Stimulated activated CD4-positive, alpha-beta T cell treated with anti-CD3 and anti-CD28 coated beads, Interleukin-1b, Interleukin-23, amount 100 ng/mL, for 1 hour (primary cell): ENCODE measurements at regions not wholly inside any gene's neighbourhood (a gene's known extent, or its start where the extent isn't known, plus 50 kb on each side); places are given as distances from the start of the nearest gene placed in this dataset.

ENCODE experiments used
- DNase-seq, 2 donors: peaks; one replicate each; pipeline ENCODE4 v3.0.0-alpha.2; 2020; ENCODE audit warnings: low read depth in 2 of 2

DNA sequence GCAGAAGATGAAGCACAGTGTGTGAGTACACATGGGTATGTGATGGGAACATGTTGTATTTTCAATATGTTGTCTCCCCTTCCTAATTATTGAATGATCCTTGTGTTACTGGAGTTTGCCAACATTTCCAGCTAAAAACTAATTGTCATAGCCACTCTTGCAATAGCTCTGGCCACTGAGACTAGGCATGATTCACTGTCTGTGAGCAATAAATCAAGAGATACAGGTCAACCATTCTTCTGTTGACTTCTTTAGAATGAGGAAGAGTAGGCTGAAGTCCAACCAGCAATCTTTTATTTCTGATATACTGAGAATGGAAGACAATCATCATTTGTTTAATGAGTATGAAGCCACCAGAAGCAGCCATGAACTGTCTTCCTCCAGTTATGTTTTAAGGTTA, 413.9 kb downstream of the SLITRK5 start:
- no peak for DNase-seq

DNA sequence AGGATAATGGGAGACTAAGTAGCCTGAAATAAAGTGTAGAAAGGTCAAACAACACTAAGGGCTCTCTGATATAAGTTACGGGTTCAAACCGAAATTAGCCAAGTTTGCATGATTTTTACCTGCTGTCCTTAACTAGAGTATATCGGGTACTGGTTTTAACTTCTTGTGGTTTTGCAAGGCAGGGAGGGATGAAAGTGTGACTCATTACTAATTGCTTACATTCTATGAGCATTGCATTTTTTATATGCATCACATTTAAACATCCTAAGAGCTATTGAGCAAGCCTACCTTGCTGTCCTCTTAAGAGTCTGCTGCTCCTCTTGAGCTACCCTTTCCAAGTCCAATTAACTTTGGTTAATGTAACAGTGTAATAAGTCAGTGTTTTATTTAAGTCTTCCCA, 415.4 kb downstream of the SLITRK5 start:
- no peak for DNase-seq

GRCh38 chr13:88097541-88097940, 426.4 kb downstream of the SLITRK5 start:
- no peak for DNase-seq

GRCh38 chr13:88103824-88104223, 432.7 kb downstream of the SLITRK5 start:
- no peak for DNase-seq

- no peak for DNase-seq
These were observed 433.4 kb downstream of the SLITRK5 start for GRCh38 chr13:88104576-88104975.

GRCh38 chr13:88107570-88107969, 436.4 kb downstream of the SLITRK5 start:
- DNase-seq = no peak

GRCh38 chr13:88112526-88112925, 441.4 kb downstream of the SLITRK5 start:
- DNase-seq = no peak

- no peak for DNase-seq
These were observed 444.8 kb downstream of the SLITRK5 start for GRCh38 chr13:88115976-88116375.

GRCh38 chr13:88118952-88119351, 447.8 kb downstream of the SLITRK5 start:
- DNase-seq = no peak

GRCh38 chr13:88124142-88124541, 453.0 kb downstream of the SLITRK5 start:
- DNase-seq = no peak

DNA sequence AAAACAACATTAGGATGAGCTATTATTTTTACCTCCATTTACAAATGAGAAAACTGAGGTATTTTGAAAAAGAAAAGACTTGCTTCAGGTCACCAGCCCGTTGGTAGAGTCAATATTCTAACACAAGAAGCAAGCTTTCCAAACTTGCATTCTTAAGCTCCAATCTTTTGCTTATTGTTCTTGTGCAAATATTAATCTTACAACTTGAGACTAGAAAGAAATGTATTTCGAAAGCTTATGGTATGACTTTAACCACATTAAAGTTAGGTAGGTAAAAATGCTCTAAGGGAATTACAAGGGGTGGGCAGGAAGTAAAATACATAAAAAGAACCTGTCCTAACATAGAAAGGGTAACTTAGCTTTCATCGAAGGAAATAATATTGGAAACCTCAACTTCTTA, 453.9 kb downstream of the SLITRK5 start:
- no peak for DNase-seq

- DNase-seq = no peak
These were observed 465.1 kb downstream of the SLITRK5 start for GRCh38 chr13:88136098-88136790.

GRCh38 chr13:88142653-88143052, 471.5 kb downstream of the SLITRK5 start:
- DNase-seq = no peak

DNA sequence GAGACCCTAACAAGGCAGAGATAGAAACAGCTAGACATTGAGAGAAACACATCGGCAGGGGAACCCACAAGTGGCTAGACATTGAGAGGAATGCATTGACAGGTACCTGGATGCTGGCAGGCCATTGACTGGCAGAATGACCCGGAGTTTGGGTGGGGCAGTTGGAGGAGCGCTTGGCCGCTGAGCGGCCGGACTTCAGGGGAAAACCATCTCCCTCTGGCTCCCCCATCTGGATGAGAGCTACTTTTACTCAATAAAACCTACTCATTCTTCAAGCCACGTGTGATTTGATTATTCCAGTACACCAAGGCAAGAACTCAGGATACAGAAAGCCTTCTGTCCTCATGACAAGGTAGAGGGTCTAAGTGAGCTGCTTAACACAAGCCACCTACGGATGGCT, 473.4 kb downstream of the SLITRK5 start:
- DNase-seq = no peak

GRCh38 chr13:88153353-88153752, 482.2 kb downstream of the SLITRK5 start:
- DNase-seq = no peak

GRCh38 chr13:88154001-88154400, 482.8 kb downstream of the SLITRK5 start:
- DNase-seq = no peak

DNA sequence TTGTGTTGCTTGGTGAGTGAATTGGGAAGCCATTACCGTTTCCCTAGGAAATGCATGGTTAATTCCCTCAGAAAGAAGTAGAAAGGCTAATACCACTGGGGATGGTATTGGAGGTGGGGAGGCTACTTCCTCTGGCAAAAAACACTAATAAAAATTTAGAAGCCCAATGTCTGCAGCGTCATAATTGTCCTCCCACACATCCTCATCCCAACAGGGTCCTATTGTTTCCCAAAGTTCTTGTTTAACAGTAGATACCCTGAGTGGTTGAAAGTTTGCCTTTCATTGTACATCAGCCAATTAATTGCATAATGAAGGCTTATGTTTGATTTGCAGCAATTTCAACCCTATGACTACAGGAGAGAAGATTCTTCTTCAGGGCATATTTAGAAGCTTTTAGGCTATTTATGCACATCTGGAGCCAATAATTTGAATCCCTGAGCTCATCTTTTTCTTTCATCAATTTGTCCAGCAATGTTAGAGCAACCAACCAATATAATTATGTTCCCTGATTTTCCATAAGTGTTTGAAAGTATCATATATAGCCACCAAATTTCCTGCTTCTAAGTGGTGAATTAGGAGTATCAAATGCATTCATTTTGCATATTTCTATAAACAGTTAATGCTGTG, 491.0 kb downstream of the SLITRK5 start:
- no peak for DNase-seq

GRCh38 chr13:88176231-88176630, 505.1 kb downstream of the SLITRK5 start:
- no peak for DNase-seq

GRCh38 chr13:88183440-88183839, 512.3 kb downstream of the SLITRK5 start:
- no peak for DNase-seq

- DNase-seq = no peak
These were observed 517.8 kb downstream of the SLITRK5 start for GRCh38 chr13:88188986-88189385.

DNA sequence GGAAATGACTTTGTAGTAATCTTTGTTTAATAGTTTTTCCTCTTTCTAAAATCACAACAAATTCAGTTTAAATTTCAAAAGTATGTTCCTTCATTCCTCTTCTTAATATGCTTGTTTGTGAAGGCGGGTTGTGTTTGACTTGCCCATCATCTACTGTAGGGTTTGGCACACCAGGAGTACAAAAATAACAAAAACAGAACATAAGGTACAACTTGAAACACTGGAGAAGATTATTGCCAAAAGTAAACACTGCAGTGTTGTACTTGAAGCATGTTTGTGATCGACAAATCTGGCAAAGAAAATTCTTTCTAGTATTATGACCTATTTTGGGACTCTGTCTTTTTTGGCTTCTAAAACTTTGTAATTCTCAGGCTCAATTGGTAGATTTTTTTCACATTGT, 518.6 kb downstream of the SLITRK5 start:
- DNase-seq = no peak

GRCh38 chr13:88196106-88196505, 524.9 kb downstream of the SLITRK5 start:
- no peak for DNase-seq

DNA sequence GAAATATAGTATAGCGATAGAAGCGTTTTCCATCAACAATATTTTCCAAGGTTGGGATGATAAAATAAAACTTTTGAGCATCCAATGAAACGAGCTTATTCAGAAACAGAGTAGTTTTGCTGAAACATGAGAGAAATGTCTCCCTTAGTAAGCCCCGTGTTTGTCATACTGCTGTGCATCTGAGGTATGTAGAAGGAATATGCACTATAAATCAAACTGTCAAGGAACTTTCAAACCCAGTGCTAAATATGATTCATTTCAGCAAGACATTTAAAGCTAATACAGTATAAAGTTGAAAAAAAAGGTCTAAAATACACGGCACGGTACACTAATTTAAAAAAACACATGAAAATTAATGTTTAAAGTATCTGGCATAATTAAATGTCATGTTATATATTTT, 546.2 kb downstream of the SLITRK5 start:
- DNase-seq = no peak

DNA sequence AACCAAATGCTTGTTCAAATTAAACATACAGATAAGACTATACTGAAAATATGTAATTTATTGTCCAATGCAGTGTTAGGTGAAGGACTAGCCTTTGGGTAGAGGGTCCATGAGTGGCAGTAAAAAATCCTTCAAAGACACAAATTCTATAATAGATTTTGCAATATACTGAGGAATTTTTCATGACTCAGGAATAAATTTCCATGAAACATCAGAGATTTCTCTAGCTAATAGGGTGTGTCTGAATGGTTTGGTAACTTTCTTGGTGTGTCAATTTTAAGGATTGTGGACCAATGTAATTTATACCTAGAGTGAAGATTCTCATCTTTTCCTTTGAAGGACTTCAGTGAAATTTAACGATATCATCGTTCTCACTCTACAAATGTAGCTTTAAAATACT, 546.7 kb downstream of the SLITRK5 start:
- DNase-seq = no peak
